Natural killer cell (primary cell): ENCODE measurements at regions not wholly inside any gene's neighbourhood (a gene's known extent, or its start where the extent isn't known, plus 50 kb on each side); places are given as distances from the start of the nearest gene placed in this dataset.

Experiments
- ATAC-seq, 3 donors: fragments of 150-1000 bp in 2 of 3; fragments of 200-7000 bp in 1 of 3; cut with Tn5 transposase; 1 replicate in 1 of 3; 2 replicates in 2 of 3; pipeline ENCODE4 v1.10.0; 2021; ENCODE audit warnings: mild to moderate bottlenecking in 2 of 3, moderate library complexity in 2 of 3
- DNase-seq, 2 donors: peaks; one replicate each; pipeline versions ENCODE4 v3.0.0 to v3.0.0-alpha.2; 2013 to 2021; ENCODE audit warnings: mixed read lengths in 1 of 2
- H3K27ac ChIP-seq: one replicate; pipeline ENCODE4 v1.5.1; 2013; ENCODE audit warnings: mild to moderate bottlenecking, low read length
- H3K27me3 ChIP-seq: one replicate; pipeline ENCODE4 v1.6.1; 2013; ENCODE audit warnings: low read length; ENCODE audit not compliant: control insufficient read depth, insufficient read depth
- H3K36me3 ChIP-seq: one replicate; pipeline ENCODE4 v1.6.1; 2013; ENCODE audit warnings: low read length; ENCODE audit not compliant: control insufficient read depth, insufficient read depth
- H3K4me1 ChIP-seq: one replicate; pipeline ENCODE4 v1.6.1; 2013; ENCODE audit warnings: low read length; ENCODE audit not compliant: control insufficient read depth, insufficient read depth
- H3K4me3 ChIP-seq: one replicate; pipeline ENCODE4 v1.5.1; 2013; ENCODE audit warnings: low read length
- H3K9me3 ChIP-seq: one replicate; pipeline ENCODE4 v1.6.1; 2013; ENCODE audit warnings: low read length; ENCODE audit not compliant: control insufficient read depth, insufficient read depth
- H3K27ac Mint-ChIP-seq, 2 donors: one replicate each; pipeline ENCODE4 v1.8.0; 2022; ENCODE audit warnings: mild to moderate bottlenecking in 2 of 2, mixed read lengths in 2 of 2, moderate library complexity in 1 of 2
- H3K27me3 Mint-ChIP-seq, 2 donors: one replicate each; pipeline ENCODE4 v1.8.0; 2022; ENCODE audit warnings: low read depth in 2 of 2, mixed read lengths in 2 of 2
- H3K36me3 Mint-ChIP-seq: one replicate; pipeline ENCODE4 v1.8.0; 2022; ENCODE audit warnings: mixed read lengths
- H3K4me1 Mint-ChIP-seq, 2 donors: one replicate each; pipeline ENCODE4 v1.8.0; 2022; ENCODE audit warnings: mixed read lengths in 2 of 2
- H3K4me3 Mint-ChIP-seq: one replicate; pipeline ENCODE4 v1.8.0; 2022; ENCODE audit warnings: mild to moderate bottlenecking, moderate library complexity, mixed read lengths
- H3K9me3 Mint-ChIP-seq, 2 donors: one replicate each; pipeline ENCODE4 v1.8.0; 2022; ENCODE audit warnings: mixed read lengths in 2 of 2
- WGBS: methylation state at CpG from one replicate; pipeline ENCODE4 v1.1.7; 2013; ENCODE audit warnings: missing lambda C conversion rate; ENCODE audit not compliant: insufficient coverage; 5-methylcytosine and 5-hydroxymethylcytosine counted together
- intact Hi-C: fragments of 100-400 bp; cut with micrococcal nuclease; formaldehyde crosslinking; loops from one replicate; pipeline ENCODE4 v1.14.2; 2022
- TF ChIP-seq, protein P1 (sequence below): fragments of 200-600 bp; IDR thresholded peaks from one replicate; pipeline ENCODE4 v1.8.0; 2022; ENCODE audit warnings: antibody characterized with exemption

GRCh38 chr13:22041741-22042140 is 370.9 kb downstream of the FGF9 start:
- no peaks in the 10 kb centered on the region for H3K36me3 ChIP-seq
- WGBS: 92% methylated on average over 2 of the region's 2 CpGs
- DNase-seq (no peak), ATAC-seq (no peak)
- no peaks in the 10 kb centered on the region for H3K27me3 ChIP-seq
- Mint-ChIP-seq H3K27ac (peak overlapping the region in 1 of 2 donors; percentile 6), H3K36me3 (no peaks in the 10 kb centered on the region), H3K4me3 (no peak overlapping the region), H3K4me1 (peaks cover 5 to 10% of the 10 kb centered on the region in 2 donors), H3K27me3 (peaks cover 15 to 17% of the 10 kb centered on the region in 2 donors), H3K9me3 (no peaks in the 10 kb centered on the region)
- H3K4me3 ChIP-seq: no peak overlapping the region
- no peaks in the 10 kb centered on the region for H3K4me1 ChIP-seq
- TF ChIP-seq, protein P1, sequence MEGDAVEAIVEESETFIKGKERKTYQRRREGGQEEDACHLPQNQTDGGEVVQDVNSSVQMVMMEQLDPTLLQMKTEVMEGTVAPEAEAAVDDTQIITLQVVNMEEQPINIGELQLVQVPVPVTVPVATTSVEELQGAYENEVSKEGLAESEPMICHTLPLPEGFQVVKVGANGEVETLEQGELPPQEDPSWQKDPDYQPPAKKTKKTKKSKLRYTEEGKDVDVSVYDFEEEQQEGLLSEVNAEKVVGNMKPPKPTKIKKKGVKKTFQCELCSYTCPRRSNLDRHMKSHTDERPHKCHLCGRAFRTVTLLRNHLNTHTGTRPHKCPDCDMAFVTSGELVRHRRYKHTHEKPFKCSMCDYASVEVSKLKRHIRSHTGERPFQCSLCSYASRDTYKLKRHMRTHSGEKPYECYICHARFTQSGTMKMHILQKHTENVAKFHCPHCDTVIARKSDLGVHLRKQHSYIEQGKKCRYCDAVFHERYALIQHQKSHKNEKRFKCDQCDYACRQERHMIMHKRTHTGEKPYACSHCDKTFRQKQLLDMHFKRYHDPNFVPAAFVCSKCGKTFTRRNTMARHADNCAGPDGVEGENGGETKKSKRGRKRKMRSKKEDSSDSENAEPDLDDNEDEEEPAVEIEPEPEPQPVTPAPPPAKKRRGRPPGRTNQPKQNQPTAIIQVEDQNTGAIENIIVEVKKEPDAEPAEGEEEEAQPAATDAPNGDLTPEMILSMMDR: no peak
- intact Hi-C loops: no loop called here
- no peak overlapping the region for H3K27ac ChIP-seq
- H3K9me3 ChIP-seq: no peaks in the 10 kb centered on the region

DNA sequence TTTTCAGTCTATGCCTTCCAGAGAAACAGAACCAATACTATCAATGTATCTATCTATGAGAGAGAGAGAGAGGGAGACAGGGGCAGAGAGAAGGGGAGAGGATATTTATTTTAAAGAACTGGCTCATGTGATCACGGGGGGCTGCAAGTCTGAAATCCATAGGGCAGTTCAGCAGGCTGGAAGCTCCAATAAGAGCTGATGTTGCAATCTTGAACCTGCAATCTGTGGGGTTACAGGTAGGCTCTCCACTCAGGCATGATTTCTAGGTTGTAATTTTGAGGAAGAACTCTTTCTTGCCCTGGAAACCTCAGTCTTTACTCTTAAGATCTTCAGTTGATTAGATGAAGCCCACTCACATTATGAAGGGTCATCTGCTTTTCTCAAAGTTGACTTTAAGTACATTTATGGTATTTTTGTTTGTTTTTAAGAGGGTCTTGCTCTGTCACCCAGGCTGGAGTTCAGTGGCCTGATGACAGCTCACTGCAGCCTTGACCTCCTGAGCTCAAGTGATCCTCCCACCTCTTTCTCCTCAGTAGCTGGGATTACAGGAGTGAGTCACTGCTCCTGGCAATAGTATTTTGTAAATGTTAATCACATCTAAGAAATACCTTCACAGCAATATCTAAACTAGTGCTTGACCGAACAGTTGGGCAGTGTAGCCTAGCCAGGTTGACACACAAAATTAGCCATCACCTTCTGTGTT is 376.4 kb downstream of the FGF9 start:
- Histone ChIP-seq H3K4me3 (no peak overlapping the region), H3K9me3 (no peaks in the 10 kb centered on the region), H3K27me3 (no peaks in the 10 kb centered on the region), H3K36me3 (no peaks in the 10 kb centered on the region), H3K27ac (no peak overlapping the region), H3K4me1 (peaks cover 23% of the 10 kb centered on the region)
- Mint-ChIP-seq H3K27ac (no peak overlapping the region), H3K9me3 (no peaks in the 10 kb centered on the region), H3K4me1 (peaks cover 17 to 22% of the 10 kb centered on the region in 2 donors), H3K27me3 (peaks cover 8 to 11% of the 10 kb centered on the region in 2 donors), H3K36me3 (no peaks in the 10 kb centered on the region), H3K4me3 (no peak overlapping the region)
- WGBS: 98% methylated on average over 2 of the region's 2 CpGs
- intact Hi-C loops: no loop called here
- no peak for ATAC-seq
- TF ChIP-seq, protein P1: no peak
- no peak for DNase-seq

- Histone ChIP-seq H3K4me3 (no peak overlapping the region), H3K27me3 (no peaks in the 10 kb centered on the region), H3K9me3 (no peaks in the 10 kb centered on the region), H3K36me3 (no peaks in the 10 kb centered on the region), H3K4me1 (peaks cover 25% of the 10 kb centered on the region), H3K27ac (no peak overlapping the region)
- Mint-ChIP-seq H3K4me3 (no peak overlapping the region), H3K4me1 (peaks cover 17 to 22% of the 10 kb centered on the region in 2 donors), H3K9me3 (no peaks in the 10 kb centered on the region), H3K27ac (no peak overlapping the region), H3K36me3 (no peaks in the 10 kb centered on the region), H3K27me3 (peaks cover 8 to 11% of the 10 kb centered on the region in 2 donors)
- DNase-seq (no peak), ATAC-seq (no peak)
- TF ChIP-seq, protein P1: no peak
- intact Hi-C loops: no loop called here
- 95% methylated on average over 6 of the region's 6 CpGs for WGBS
These were observed 376.9 kb downstream of the FGF9 start for GRCh38 chr13:22047785-22048104.

- H3K9me3 ChIP-seq: no peaks in the 10 kb centered on the region
- Mint-ChIP-seq H3K27me3 (peaks cover 0 to 5% of the 10 kb centered on the region in 2 donors), H3K4me1 (peaks cover 17 to 22% of the 10 kb centered on the region in 2 donors), H3K27ac (no peak overlapping the region), H3K36me3 (no peaks in the 10 kb centered on the region), H3K9me3 (no peaks in the 10 kb centered on the region), H3K4me3 (no peak overlapping the region)
- DNase-seq (no peak), ATAC-seq (no peak)
- peaks cover 28% of the 10 kb centered on the region for H3K4me1 ChIP-seq
- 94% methylated on average over 2 of the region's 2 CpGs for WGBS
- intact Hi-C loops: no loop called here
- TF ChIP-seq, protein P1: no peak
- no peak overlapping the region for H3K4me3 ChIP-seq
- no peaks in the 10 kb centered on the region for H3K36me3 ChIP-seq
- H3K27ac ChIP-seq: no peak overlapping the region
- no peaks in the 10 kb centered on the region for H3K27me3 ChIP-seq
These were observed 378.5 kb downstream of the FGF9 start for GRCh38 chr13:22049384-22049783.
